ENCODE measurements at regions not wholly inside any gene's neighbourhood (a gene's known extent, or its start where the extent isn't known, plus 50 kb on each side); places are given as distances from the start of the nearest gene placed in this dataset.

GRCh38 chr21:24738063-24738462 lies 869.2 kb downstream of the MRPL39 start:
- DNase-seq: no peak
- ATAC-seq: no peak

GRCh38 chr21:24737296-24737850 lies 869.9 kb downstream of the MRPL39 start:
- intact Hi-C loops (cut with DNase I): no loop called here
- H3K4me1 ChIP-seq: no peaks in the 10 kb centered on the region
- DNase-seq (no peak), ATAC-seq (no peak)
- no peak for TF ChIP-seq CTCF (IDR thresholded peaks at IDR 0.05)
- H3K27me3 ChIP-seq: no peaks in the 10 kb centered on the region
- H3K27ac ChIP-seq: no peak overlapping the region
- H3K36me3 ChIP-seq: no peaks in the 10 kb centered on the region
- H3K4me3 ChIP-seq: no peak overlapping the region
- H3K9me3 ChIP-seq: peaks cover 0 to under 1% of the 10 kb centered on the region in 2 donors

More at GRCh38 chr21:24738063-24738462, 869.2 kb downstream of the MRPL39 start:
- no peaks in the 10 kb centered on the region for H3K27me3 ChIP-seq
- H3K4me3 ChIP-seq: no peak overlapping the region
- TF ChIP-seq CTCF (IDR thresholded peaks at IDR 0.05): no peak
- intact Hi-C loops (cut with DNase I): no loop called here
- no peak overlapping the region for H3K27ac ChIP-seq
- H3K4me1 ChIP-seq: no peaks in the 10 kb centered on the region
- no peaks in the 10 kb centered on the region for H3K36me3 ChIP-seq
- H3K9me3 ChIP-seq: peaks cover 0 to 2% of the 10 kb centered on the region in 2 donors

- Histone ChIP-seq H3K4me1 (no peaks in the 10 kb centered on the region), H3K27ac (no peak overlapping the region), H3K9me3 (no peaks in the 10 kb centered on the region), H3K27me3 (no peaks in the 10 kb centered on the region), H3K36me3 (no peaks in the 10 kb centered on the region), H3K4me3 (no peak overlapping the region)
- intact Hi-C loops (cut with DNase I): no loop called here
- DNase-seq (no peak), ATAC-seq (no peak)
- no peak for TF ChIP-seq CTCF (IDR thresholded peaks at IDR 0.05)
These were observed 876.6 kb downstream of the MRPL39 start for GRCh38 chr21:24730661-24731060.

GRCh38 chr21:24729568-24729967 lies 877.7 kb downstream of the MRPL39 start:
- DNase-seq (no peak), ATAC-seq (no peak)
- no peak overlapping the region for H3K4me3 ChIP-seq
- no peaks in the 10 kb centered on the region for H3K9me3 ChIP-seq
- no peaks in the 10 kb centered on the region for H3K36me3 ChIP-seq
- H3K27ac ChIP-seq: no peak overlapping the region
- no peaks in the 10 kb centered on the region for H3K27me3 ChIP-seq
- TF ChIP-seq CTCF (IDR thresholded peaks at IDR 0.05): no peak
- intact Hi-C loops (cut with DNase I): no loop called here
- no peaks in the 10 kb centered on the region for H3K4me1 ChIP-seq

GRCh38 chr21:24727803-24728440 lies 879.4 kb downstream of the MRPL39 start:
- H3K4me3 ChIP-seq: no peak overlapping the region
- no peak for TF ChIP-seq CTCF (IDR thresholded peaks at IDR 0.05)
- no peaks in the 10 kb centered on the region for H3K9me3 ChIP-seq
- ATAC-seq: no peak
- no peak for DNase-seq
- intact Hi-C loops (cut with DNase I): no loop called here
- no peaks in the 10 kb centered on the region for H3K27me3 ChIP-seq
- H3K27ac ChIP-seq: no peak overlapping the region
- no peaks in the 10 kb centered on the region for H3K4me1 ChIP-seq
- H3K36me3 ChIP-seq: no peaks in the 10 kb centered on the region
